Sigmoid colon (tissue), 6 donors: ENCODE measurements at regions not wholly inside any gene's neighbourhood (a gene's known extent, or its start where the extent isn't known, plus 50 kb on each side); places are given as distances from the start of the nearest gene placed in this dataset.

Experiments
- DNase-seq: peaks from one replicate; pipeline ENCODE4 v3.0.0-alpha.2; 2019
- H3K27ac ChIP-seq, 4 donors: fragments of 200-600 bp; sonication (generic); one replicate each; pipeline ENCODE4 v1.5.1; 2016 to 2019; ENCODE audit warnings: mild to moderate bottlenecking in 1 of 4
- H3K27me3 ChIP-seq, 3 donors: fragments of 200-600 bp; sonication (generic); one replicate each; pipeline ENCODE4 v1.5.1; 2019; ENCODE audit warnings: mild to moderate bottlenecking in 1 of 3
- H3K36me3 ChIP-seq, 4 donors: fragments of 200-600 bp; sonication (generic); one replicate each; pipeline ENCODE4 v1.5.1; 2016 to 2019
- H3K4me1 ChIP-seq, 4 donors: fragments of 200-600 bp; sonication (generic); one replicate each; pipeline ENCODE4 v1.5.1; 2017 to 2019
- H3K4me3 ChIP-seq, 4 donors: fragments of 200-600 bp; sonication (generic); one replicate each; pipeline ENCODE4 v1.5.1; 2017 to 2019; ENCODE audit warnings: mild to moderate bottlenecking in 2 of 4, moderate library complexity in 1 of 4
- H3K9me3 ChIP-seq, 4 donors: fragments of 200-600 bp in 3 of 4; sonication (generic) in 3 of 4; one replicate each; pipeline versions ENCODE4 v1.5.1 to v1.6.1; 2013 to 2019
- CTCF ChIP-seq, 4 experiments: fragments of 450-650 bp in 3 of 4; fragments of 200-600 bp in 1 of 4; IDR thresholded peaks; one replicate each; pipeline ENCODE4 v1.5.1; 2016 to 2019; ENCODE audit warnings: antibody characterized with exemption in 4 of 4, mild to moderate bottlenecking in 3 of 4, moderate library complexity in 2 of 4
- EP300 ChIP-seq, 4 donors: sonication (generic); formaldehyde crosslinking; IDR thresholded peaks; one replicate each; pipeline ENCODE4 v1.6.1; 2017; ENCODE audit warnings: antibody characterized with exemption in 4 of 4
- POLR2A ChIP-seq, 2 donors: fragments of 450-650 bp; IDR thresholded peaks; one replicate each; pipeline ENCODE4 v1.6.1; 2016; ENCODE audit warnings: antibody characterized with exemption in 2 of 2, mild to moderate bottlenecking in 2 of 2, moderate library complexity in 2 of 2
- POLR2AphosphoS5 ChIP-seq, 4 donors: sonication (generic); formaldehyde crosslinking; IDR thresholded peaks; one replicate each; pipeline ENCODE4 v1.6.1; 2017; ENCODE audit warnings: antibody characterized with exemption in 4 of 4
- WGBS, 2 donors: extraction: QIAGEN DNeasy Blood & Tissue Kit; methylation state at CpG; one replicate each; pipeline ENCODE4 v1.1.7; 2013; 5-methylcytosine and 5-hydroxymethylcytosine counted together
- intact Hi-C: fragments of 100-400 bp; cut with DNase I; formaldehyde crosslinking; loops from one replicate; pipeline ENCODE4 v1.15.1; 2023
- donor health status: healthy with polysubstance abuse.
- donor health status: healthy.

- no peak for DNase-seq
- no peak overlapping the region for H3K4me3 ChIP-seq
- 79 to 88% methylated on average over 4 of the region's 4 CpGs for WGBS, 2 donors
- H3K27ac ChIP-seq: no peak overlapping the region
- no peaks in the 10 kb centered on the region for H3K27me3 ChIP-seq
- H3K4me1 ChIP-seq: no peaks in the 10 kb centered on the region
- no peak for TF ChIP-seq EP300 (IDR thresholded peaks at IDR 0.05)
- no peak for TF ChIP-seq CTCF (IDR thresholded peaks at IDR 0.05)
- TF ChIP-seq POLR2A (IDR thresholded peaks at IDR 0.05): no peak
- no peak for TF ChIP-seq POLR2AphosphoS5 (IDR thresholded peaks at IDR 0.05)
- H3K36me3 ChIP-seq: no peaks in the 10 kb centered on the region
- intact Hi-C loops: no loop called here
- peaks cover 0 to 3% (median 0%) of the 10 kb centered on the region in 4 donors for H3K9me3 ChIP-seq
Observed at GRCh38 chr6:8758412-8758811, 323.1 kb upstream of the SLC35B3 start.

- 82 to 84% methylated on average over 4 of the region's 4 CpGs for WGBS, 2 donors
- Histone ChIP-seq H3K4me3 (no peak overlapping the region), H3K27me3 (no peaks in the 10 kb centered on the region), H3K27ac (no peak overlapping the region), H3K36me3 (no peaks in the 10 kb centered on the region), H3K9me3 (no peaks in the 10 kb centered on the region), H3K4me1 (no peaks in the 10 kb centered on the region)
- no peak for DNase-seq
- intact Hi-C loops: no loop called here
- TF ChIP-seq EP300 (IDR thresholded peaks at IDR 0.05): no peak
- no peak for TF ChIP-seq POLR2A (IDR thresholded peaks at IDR 0.05)
- TF ChIP-seq POLR2AphosphoS5 (IDR thresholded peaks at IDR 0.05): no peak
- no peak for TF ChIP-seq CTCF (IDR thresholded peaks at IDR 0.05)
Observed at GRCh38 chr6:8750627-8751026, 315.3 kb upstream of the SLC35B3 start.

- Histone ChIP-seq H3K27me3 (no peaks in the 10 kb centered on the region), H3K36me3 (no peaks in the 10 kb centered on the region), H3K4me1 (no peaks in the 10 kb centered on the region), H3K9me3 (no peaks in the 10 kb centered on the region), H3K27ac (no peak overlapping the region), H3K4me3 (no peak overlapping the region)
- DNase-seq: no peak
- TF ChIP-seq CTCF (IDR thresholded peaks at IDR 0.05) (no peak), POLR2A (IDR thresholded peaks at IDR 0.05) (no peak), EP300 (IDR thresholded peaks at IDR 0.05) (no peak), POLR2AphosphoS5 (IDR thresholded peaks at IDR 0.05) (no peak)
- WGBS, 2 donors: 35 to 47% methylated on average over 1 of the region's 1 CpG
- intact Hi-C loops: no loop called here
Observed at GRCh38 chr6:8749465-8749864, 314.1 kb upstream of the SLC35B3 start.

GRCh38 chr6:8743170-8743745, 307.9 kb upstream of the SLC35B3 start:
- Histone ChIP-seq H3K9me3 (no peaks in the 10 kb centered on the region), H3K36me3 (no peaks in the 10 kb centered on the region), H3K27ac (no peak overlapping the region), H3K4me1 (no peaks in the 10 kb centered on the region), H3K27me3 (no peaks in the 10 kb centered on the region), H3K4me3 (peak overlapping the region in 2 of 4 donors; percentile 15)
- WGBS, 2 donors: 34 to 46% methylated on average over 5 of the region's 5 CpGs
- intact Hi-C loops: no loop called here
- TF ChIP-seq POLR2AphosphoS5 (IDR thresholded peaks at IDR 0.05) (no peak), CTCF (IDR thresholded peaks at IDR 0.05) (no peak), EP300 (IDR thresholded peaks at IDR 0.05) (no peak), POLR2A (IDR thresholded peaks at IDR 0.05) (no peak)
- DNase-seq: no peak

- 65 to 78% methylated on average over 2 of the region's 2 CpGs for WGBS, 2 donors
- TF ChIP-seq POLR2AphosphoS5 (IDR thresholded peaks at IDR 0.05): no peak
- TF ChIP-seq CTCF (IDR thresholded peaks at IDR 0.05): no peak
- no peak for TF ChIP-seq POLR2A (IDR thresholded peaks at IDR 0.05)
- TF ChIP-seq EP300 (IDR thresholded peaks at IDR 0.05): no peak
- Histone ChIP-seq H3K9me3 (no peaks in the 10 kb centered on the region), H3K4me1 (peaks cover 0 to 29% (median 21%) of the 10 kb centered on the region in 4 donors), H3K27ac (no peak overlapping the region), H3K36me3 (no peaks in the 10 kb centered on the region), H3K27me3 (no peaks in the 10 kb centered on the region), H3K4me3 (no peak overlapping the region)
- DNase-seq: no peak
- intact Hi-C loops: no loop called here
Observed at GRCh38 chr6:8739454-8739853, 304.1 kb upstream of the SLC35B3 start.
